Choroid plexus epithelial cell (primary cell): ENCODE measurements at regions not wholly inside any gene's neighbourhood (a gene's known extent, or its start where the extent isn't known, plus 50 kb on each side); places are given as distances from the start of the nearest gene placed in this dataset.
A peak's percentile ranks its signal among the peaks of the same experiment; 100 is the strongest.

Experiments used
- DNase-seq: peaks from one replicate; pipeline ENCODE4 v3.0.0-alpha.2; 2010; ENCODE audit warnings: low read depth
- H3K4me3 ChIP-seq: 2 replicates; pipeline ENCODE4 v1.5.1; 2011; ENCODE audit warnings: low read depth, mild to moderate bottlenecking, control low read depth, low read length, moderate library complexity
- TF ChIP-seq, protein P1 (sequence below): conservative IDR thresholded peaks from 2 replicates; pipeline ENCODE4 v1.5.1; 2011; ENCODE audit warnings: low read depth, mild to moderate bottlenecking, control low read depth, inconsistent platforms, low read length, moderate library complexity

GRCh38 chr6:26302941-26303559 is 61.9 kb upstream of the BTN3A2 start:
- no peak overlapping the region for H3K4me3 ChIP-seq
- no peak for DNase-seq
- TF ChIP-seq, protein P1, sequence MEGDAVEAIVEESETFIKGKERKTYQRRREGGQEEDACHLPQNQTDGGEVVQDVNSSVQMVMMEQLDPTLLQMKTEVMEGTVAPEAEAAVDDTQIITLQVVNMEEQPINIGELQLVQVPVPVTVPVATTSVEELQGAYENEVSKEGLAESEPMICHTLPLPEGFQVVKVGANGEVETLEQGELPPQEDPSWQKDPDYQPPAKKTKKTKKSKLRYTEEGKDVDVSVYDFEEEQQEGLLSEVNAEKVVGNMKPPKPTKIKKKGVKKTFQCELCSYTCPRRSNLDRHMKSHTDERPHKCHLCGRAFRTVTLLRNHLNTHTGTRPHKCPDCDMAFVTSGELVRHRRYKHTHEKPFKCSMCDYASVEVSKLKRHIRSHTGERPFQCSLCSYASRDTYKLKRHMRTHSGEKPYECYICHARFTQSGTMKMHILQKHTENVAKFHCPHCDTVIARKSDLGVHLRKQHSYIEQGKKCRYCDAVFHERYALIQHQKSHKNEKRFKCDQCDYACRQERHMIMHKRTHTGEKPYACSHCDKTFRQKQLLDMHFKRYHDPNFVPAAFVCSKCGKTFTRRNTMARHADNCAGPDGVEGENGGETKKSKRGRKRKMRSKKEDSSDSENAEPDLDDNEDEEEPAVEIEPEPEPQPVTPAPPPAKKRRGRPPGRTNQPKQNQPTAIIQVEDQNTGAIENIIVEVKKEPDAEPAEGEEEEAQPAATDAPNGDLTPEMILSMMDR = no peak

GRCh38 chr6:26304213-26304796 is 60.7 kb upstream of the BTN3A2 start:
- TF ChIP-seq, protein P1 = no peak
- DNase-seq = no peak
- H3K4me3 ChIP-seq = peak overlapping the region; percentile 62

DNA sequence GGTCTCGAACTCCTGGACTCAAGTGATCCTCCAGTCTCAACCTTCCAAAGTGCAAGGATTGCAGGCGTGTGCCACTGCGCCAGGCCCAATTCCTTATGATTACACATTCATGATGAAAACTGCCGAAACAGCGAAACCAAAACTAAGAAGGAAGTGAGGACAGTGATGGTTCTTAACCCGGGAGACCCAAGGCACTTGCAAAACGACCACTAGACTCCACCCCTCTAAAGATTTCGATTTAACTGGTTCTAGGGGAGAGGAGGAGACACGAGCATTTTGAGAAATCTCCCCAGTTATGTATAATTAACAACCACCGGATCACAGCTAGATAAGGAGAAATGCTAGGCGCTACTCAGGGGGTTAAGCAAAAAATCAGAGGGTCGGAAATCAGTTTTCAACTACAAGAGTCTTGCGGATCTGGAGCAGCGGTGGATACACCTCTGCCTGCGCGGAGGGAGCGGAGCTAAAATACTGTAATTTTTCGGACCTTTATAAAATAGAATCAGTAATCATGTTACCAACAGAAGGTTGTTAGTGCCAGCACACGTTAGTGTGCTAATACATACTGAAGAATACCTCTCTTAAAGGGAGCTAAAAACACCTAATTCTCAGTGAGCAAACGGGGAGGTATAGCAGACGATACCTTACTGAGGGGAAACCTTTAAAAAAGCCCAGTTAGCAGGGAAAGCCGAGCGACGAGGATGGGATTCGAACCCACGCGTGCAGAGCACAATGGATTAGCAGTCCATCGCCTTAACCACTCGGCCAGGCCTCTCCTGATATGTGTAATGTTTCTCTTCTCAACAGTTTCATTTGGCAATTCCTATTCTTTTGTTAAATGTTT is 60.0 kb upstream of the BTN3A2 start:
- DNase-seq = peak; percentile 95
- TF ChIP-seq, protein P1 = no peak
- H3K4me3 ChIP-seq = peak overlapping the region; percentile 62

- H3K4me3 ChIP-seq = peak overlapping the region; percentile 1
- no peak for DNase-seq
- TF ChIP-seq, protein P1 = no peak
Measured at GRCh38 chr6:26305641-26305969, 59.4 kb upstream of the BTN3A2 start.

DNA sequence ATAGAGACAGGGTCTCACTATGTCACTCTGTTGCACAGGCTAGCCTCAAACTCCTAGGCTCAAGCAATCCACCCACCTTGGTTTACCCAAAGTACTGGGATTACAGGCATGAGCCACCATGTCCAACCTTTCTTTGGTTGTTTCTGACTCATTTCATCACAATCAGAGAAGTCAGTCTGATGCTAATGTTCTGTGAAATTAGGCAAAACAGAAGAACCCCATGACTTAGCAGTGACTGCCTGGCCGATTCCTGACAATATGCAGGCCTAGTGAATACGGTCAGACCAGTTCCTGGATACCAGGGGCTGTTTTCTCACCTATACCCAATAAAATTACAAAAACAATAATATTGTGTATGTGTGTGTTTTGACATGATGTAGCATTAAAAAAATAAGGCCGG is 58.8 kb upstream of the BTN3A2 start:
- no peak for DNase-seq
- TF ChIP-seq, protein P1 = no peak

DNA sequence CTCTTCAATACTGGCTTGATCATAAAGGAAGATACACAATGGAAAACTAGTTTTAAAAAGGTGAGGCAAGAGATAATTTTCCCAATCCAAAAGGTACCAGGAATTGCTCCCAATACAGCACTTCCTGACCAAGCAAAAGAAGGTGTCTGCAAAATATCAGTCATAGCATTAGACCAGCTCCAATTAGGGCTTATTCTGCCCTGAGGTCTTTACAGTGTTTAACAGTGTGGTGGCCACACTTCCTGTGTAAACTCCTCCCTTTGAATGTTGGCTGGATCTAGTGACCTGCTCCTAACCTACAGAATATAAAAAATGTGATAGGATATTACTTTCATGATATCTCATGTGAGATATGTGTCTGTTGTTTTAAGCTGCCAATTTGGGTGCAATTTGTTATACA is 57.1 kb upstream of the BTN3A2 start:
- no peak overlapping the region for H3K4me3 ChIP-seq
- no peak for DNase-seq
- TF ChIP-seq, protein P1 = no peak

More for the DNA sequence above, 58.8 kb upstream of the BTN3A2 start:
- H3K4me3 ChIP-seq = no peak overlapping the region
